ENCODE measurements at regions not wholly inside any gene's neighbourhood (a gene's known extent, or its start where the extent isn't known, plus 50 kb on each side); places are given as distances from the start of the nearest gene placed in this dataset.
"Not testable (repeated sequence)": the region's sequence is repeated elsewhere in the genome, so short reads cannot be mapped to it uniquely, and the experiment has no call there.

- no peak for TF ChIP-seq CTCF (IDR thresholded peaks at IDR 0.05; ENCODE audit: low read depth, low read length, missing control alignments)
- DNase-seq (ENCODE audit: low read depth), result no peak
- H3K4me3 ChIP-seq (ENCODE audit: low read depth, low read length), result no peak overlapping the region
These were observed 101.7 kb upstream of the SPATA31D4 start for GRCh38 chr9:81826517-81826906.

GRCh38 chr9:81827616-81828296 is 100.5 kb upstream of the SPATA31D4 start:
- H3K4me3 ChIP-seq (ENCODE audit: low read depth, low read length), result no peak overlapping the region
- TF ChIP-seq CTCF (IDR thresholded peaks at IDR 0.05; ENCODE audit: low read depth, low read length, missing control alignments), result no peak
- DNase-seq (ENCODE audit: low read depth), result peak; percentile 52

GRCh38 chr9:81829195-81829882 is 98.9 kb upstream of the SPATA31D4 start:
- DNase-seq (ENCODE audit: low read depth), result no peak
- TF ChIP-seq CTCF (IDR thresholded peaks at IDR 0.05; ENCODE audit: low read depth, low read length, missing control alignments), result no peak
- no peak overlapping the region for H3K4me3 ChIP-seq (ENCODE audit: low read depth, low read length)

GRCh38 chr9:81830431-81830830 is 97.8 kb upstream of the SPATA31D4 start:
- DNase-seq (ENCODE audit: low read depth); H3K4me3 ChIP-seq (ENCODE audit: low read depth, low read length): not testable (repeated sequence)

- no peak for DNase-seq (ENCODE audit: low read depth)
- no peak for TF ChIP-seq CTCF (IDR thresholded peaks at IDR 0.05; ENCODE audit: low read depth, low read length, missing control alignments)
- H3K4me3 ChIP-seq (ENCODE audit: low read depth, low read length), result no peak overlapping the region
These were observed 95.5 kb upstream of the SPATA31D4 start for GRCh38 chr9:81832571-81833285.

GRCh38 chr9:81833563-81834345 is 94.5 kb upstream of the SPATA31D4 start:
- no peak overlapping the region for H3K4me3 ChIP-seq (ENCODE audit: low read depth, low read length)
- no peak for TF ChIP-seq CTCF (IDR thresholded peaks at IDR 0.05; ENCODE audit: low read depth, low read length, missing control alignments)
- DNase-seq (ENCODE audit: low read depth), result no peak

GRCh38 chr9:81841333-81841732 is 86.9 kb upstream of the SPATA31D4 start:
- TF ChIP-seq CTCF (IDR thresholded peaks at IDR 0.05; ENCODE audit: low read depth, low read length, missing control alignments), result no peak
- no peak for DNase-seq (ENCODE audit: low read depth)
- no peak overlapping the region for H3K4me3 ChIP-seq (ENCODE audit: low read depth, low read length)

Data from GM12864 (cell line).